Left lung (tissue), 4 donors: ENCODE measurements at regions not wholly inside any gene's neighbourhood (a gene's known extent, or its start where the extent isn't known, plus 50 kb on each side); places are given as distances from the start of the nearest gene placed in this dataset.
A peak's percentile ranks its signal among the peaks of the same experiment; 100 is the strongest.

Experiments used
- ATAC-seq: fragments of 200-7000 bp; cut with Tn5 transposase; one replicate; pipeline ENCODE4 v1.9.1; 2020; ENCODE audit warnings: moderate library complexity
- DNase-seq, 4 donors: peaks; one replicate each; pipeline ENCODE4 v3.0.0-alpha.2; 2013 to 2020
- H3K27ac ChIP-seq, 2 donors: fragments of 200-600 bp; sonication (generic) in 1 of 2; one replicate each; pipeline versions ENCODE4 v1.5.0 to v1.8.0; 2020 to 2021
- H3K27me3 ChIP-seq, 2 donors: fragments of 200-600 bp; sonication (generic) in 1 of 2; one replicate each; pipeline versions ENCODE4 v1.5.0 to v1.8.0; 2020 to 2021
- H3K36me3 ChIP-seq, 2 donors: fragments of 200-600 bp; sonication (generic) in 1 of 2; one replicate each; pipeline versions ENCODE4 v1.5.0 to v1.8.0; 2020 to 2021
- H3K4me1 ChIP-seq, 2 donors: fragments of 200-600 bp; one replicate each; pipeline ENCODE4 v1.8.0; 2021
- H3K4me3 ChIP-seq, 2 donors: fragments of 200-600 bp; sonication (generic) in 1 of 2; one replicate each; pipeline versions ENCODE4 v1.5.0 to v1.8.0; 2020 to 2021; ENCODE audit warnings: mild to moderate bottlenecking in 1 of 2
- H3K9me3 ChIP-seq, 2 donors: fragments of 200-600 bp; sonication (generic) in 1 of 2; one replicate each; pipeline versions ENCODE4 v1.5.0 to v1.8.0; 2020 to 2021
- intact Hi-C, 2 donors: fragments of 100-400 bp; cut with DNase I; formaldehyde crosslinking; loops; one replicate each; pipeline versions ENCODE4 v1.11.2 to v1.14.2; 2022
- TF ChIP-seq, protein P1 (sequence below), 2 donors: fragments of 200-600 bp; sonication (generic) in 1 of 2; IDR thresholded peaks; one replicate each; pipeline versions ENCODE4 v1.5.0 to v1.8.0; 2021; ENCODE audit warnings: antibody characterized with exemption in 2 of 2
- donor health status: DM: no; HTN: yes; CAD: no.
- donor health status: DM: no; HTN: no; CAD: no.

DNA sequence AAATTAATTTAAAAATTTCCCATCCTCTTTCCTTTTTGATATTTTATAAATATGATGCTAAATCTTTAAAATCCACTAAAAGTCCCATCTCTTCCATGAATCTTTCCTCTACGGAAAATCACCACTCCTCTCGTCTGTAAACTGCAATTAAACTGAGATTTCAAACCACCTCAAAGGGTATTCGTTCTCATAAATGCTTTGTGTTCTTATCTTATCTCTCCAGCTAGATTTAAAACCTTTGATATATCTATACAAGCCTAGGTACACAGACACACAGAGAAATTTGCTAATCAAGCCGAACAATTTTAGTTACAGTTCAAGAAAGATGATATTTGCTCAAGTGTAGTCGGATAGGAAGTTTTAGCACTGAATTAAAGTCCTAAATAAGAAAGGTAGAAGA, 214.6 kb upstream of the PRDM1 start:
- Histone ChIP-seq H3K27ac (no peak overlapping the region), H3K27me3 (no peaks in the 10 kb centered on the region), H3K36me3 (no peaks in the 10 kb centered on the region), H3K9me3 (no peaks in the 10 kb centered on the region), H3K4me3 (no peak overlapping the region), H3K4me1 (peaks cover 0 to 23% of the 10 kb centered on the region in 2 donors)
- ATAC-seq: no peak
- no peak for DNase-seq
- intact Hi-C loops: no loop called here
- TF ChIP-seq, protein P1, sequence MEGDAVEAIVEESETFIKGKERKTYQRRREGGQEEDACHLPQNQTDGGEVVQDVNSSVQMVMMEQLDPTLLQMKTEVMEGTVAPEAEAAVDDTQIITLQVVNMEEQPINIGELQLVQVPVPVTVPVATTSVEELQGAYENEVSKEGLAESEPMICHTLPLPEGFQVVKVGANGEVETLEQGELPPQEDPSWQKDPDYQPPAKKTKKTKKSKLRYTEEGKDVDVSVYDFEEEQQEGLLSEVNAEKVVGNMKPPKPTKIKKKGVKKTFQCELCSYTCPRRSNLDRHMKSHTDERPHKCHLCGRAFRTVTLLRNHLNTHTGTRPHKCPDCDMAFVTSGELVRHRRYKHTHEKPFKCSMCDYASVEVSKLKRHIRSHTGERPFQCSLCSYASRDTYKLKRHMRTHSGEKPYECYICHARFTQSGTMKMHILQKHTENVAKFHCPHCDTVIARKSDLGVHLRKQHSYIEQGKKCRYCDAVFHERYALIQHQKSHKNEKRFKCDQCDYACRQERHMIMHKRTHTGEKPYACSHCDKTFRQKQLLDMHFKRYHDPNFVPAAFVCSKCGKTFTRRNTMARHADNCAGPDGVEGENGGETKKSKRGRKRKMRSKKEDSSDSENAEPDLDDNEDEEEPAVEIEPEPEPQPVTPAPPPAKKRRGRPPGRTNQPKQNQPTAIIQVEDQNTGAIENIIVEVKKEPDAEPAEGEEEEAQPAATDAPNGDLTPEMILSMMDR (IDR thresholded peaks at IDR 0.05): no peak

DNA sequence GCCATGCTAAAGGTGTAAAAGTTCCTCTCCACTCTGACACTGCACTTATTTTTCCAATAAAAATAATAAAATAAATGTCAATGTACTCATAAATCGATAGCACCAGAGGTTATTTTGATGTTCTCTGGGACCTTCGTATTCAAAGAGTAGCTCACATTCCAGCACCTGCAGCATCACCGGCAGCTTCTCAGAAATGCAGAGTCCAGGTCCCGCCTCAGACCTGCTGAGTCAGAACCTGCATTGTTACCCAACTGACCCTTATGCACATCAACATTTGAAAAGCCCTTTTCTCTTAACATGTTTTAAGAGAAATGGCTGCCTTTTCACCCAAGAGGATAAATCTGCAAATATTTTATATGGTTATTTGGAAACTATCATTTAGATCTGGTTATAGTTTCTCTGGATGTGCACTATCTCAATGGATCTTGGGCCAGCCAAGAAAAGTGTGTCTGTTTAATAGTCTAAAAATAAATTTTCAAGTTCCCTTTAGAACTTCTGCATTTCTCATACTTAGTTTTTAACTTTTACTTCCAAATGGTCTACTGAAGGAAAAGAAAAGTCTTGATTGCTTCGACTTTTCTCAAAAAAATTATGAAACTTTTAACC, 216.2 kb upstream of the PRDM1 start:
- H3K36me3 ChIP-seq: no peaks in the 10 kb centered on the region
- ATAC-seq (no peak), DNase-seq (no peak)
- TF ChIP-seq, protein P1 (IDR thresholded peaks at IDR 0.05): no peak
- H3K27ac ChIP-seq: no peak overlapping the region
- H3K4me1 ChIP-seq: peaks cover 0 to 23% of the 10 kb centered on the region in 2 donors
- H3K27me3 ChIP-seq: no peaks in the 10 kb centered on the region
- intact Hi-C loops: no loop called here
- H3K4me3 ChIP-seq: no peak overlapping the region
- no peaks in the 10 kb centered on the region for H3K9me3 ChIP-seq

DNA sequence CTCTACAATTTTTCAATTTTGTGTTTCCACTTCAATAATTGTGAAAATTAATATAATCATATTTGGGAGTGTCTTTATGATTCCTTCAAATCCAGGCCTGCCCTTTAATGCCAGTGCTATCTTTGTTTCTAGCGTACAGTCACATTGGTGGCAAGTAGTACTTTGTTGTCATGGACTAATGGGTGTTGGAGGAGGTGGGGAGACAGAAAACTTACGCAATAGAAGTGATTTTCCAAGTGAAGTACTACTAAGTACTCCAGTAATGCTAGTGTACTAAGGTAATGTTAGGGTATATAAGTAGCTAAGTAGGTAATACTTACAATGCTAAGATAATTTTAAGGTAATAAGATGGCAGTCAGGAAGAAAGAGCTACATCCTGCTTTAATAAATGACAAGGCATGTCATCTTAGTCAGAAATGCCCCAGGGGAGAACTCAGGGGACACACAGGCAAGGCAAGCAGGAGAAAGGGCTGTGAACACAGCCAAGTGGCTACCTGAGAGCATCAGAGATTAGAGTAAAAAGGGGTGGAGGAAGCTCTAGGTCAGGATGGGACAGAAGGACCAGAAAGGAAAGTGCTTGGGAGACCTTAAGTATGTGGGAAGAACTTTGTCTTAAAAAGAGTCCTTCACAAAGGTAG, 217.2 kb upstream of the PRDM1 start:
- ATAC-seq: peak; percentile 59
- intact Hi-C loops: no loop called here
- H3K27me3 ChIP-seq: no peaks in the 10 kb centered on the region
- no peak overlapping the region for H3K4me3 ChIP-seq
- H3K9me3 ChIP-seq: no peaks in the 10 kb centered on the region
- no peak for DNase-seq
- H3K36me3 ChIP-seq: no peaks in the 10 kb centered on the region
- TF ChIP-seq, protein P1 (IDR thresholded peaks at IDR 0.05): no peak
- H3K4me1 ChIP-seq: peaks cover 0 to 23% of the 10 kb centered on the region in 2 donors
- no peak overlapping the region for H3K27ac ChIP-seq

DNA sequence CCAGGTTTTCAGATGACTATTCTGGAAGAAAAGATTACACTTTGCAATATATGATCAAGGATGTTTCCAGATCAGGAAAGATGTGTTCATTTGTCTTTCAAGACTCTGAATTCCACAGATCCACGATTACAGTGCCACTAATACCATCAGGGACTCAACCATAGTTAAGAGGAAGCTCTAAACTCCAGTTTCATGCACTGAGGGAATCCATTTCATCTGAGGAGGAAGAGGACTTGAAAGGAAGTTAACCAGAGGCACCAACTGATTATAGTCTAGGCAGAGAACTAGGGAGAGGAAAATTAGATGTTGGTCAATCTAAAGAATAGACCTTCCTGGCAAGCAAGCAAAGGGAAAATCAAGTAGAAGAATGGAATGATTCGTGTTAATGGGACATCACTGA, 218.3 kb upstream of the PRDM1 start:
- Histone ChIP-seq H3K36me3 (no peaks in the 10 kb centered on the region), H3K4me3 (no peak overlapping the region), H3K27me3 (no peaks in the 10 kb centered on the region), H3K9me3 (no peaks in the 10 kb centered on the region), H3K27ac (peak overlapping the region in 1 of 2 donors; percentile 10), H3K4me1 (peaks cover 0 to 23% of the 10 kb centered on the region in 2 donors)
- intact Hi-C loops: no loop called here
- ATAC-seq (no peak), DNase-seq (no peak)
- TF ChIP-seq, protein P1 (IDR thresholded peaks at IDR 0.05): no peak

DNA sequence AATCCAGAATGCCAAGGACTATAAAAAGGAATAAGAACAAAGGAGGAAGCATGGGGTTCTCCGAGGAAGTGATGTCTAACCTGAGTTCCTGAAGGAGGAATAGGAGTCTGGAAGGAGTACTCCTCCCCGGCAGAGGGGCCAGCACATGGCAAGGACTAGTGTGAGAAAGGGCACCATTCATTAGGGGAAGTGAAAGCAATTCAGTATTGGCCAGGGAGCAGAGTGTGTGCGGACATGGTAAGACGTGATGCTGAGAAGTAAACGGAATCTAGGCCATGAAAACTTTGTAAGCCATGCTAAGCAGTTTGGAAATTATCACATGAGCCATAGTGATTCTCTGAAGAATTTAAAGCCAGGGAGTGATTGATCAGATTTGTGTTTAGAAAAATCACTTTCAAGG, 218.9 kb upstream of the PRDM1 start:
- Histone ChIP-seq H3K27ac (peak overlapping the region in 1 of 2 donors; percentile 10), H3K4me1 (peaks cover 0 to 23% of the 10 kb centered on the region in 2 donors), H3K4me3 (no peak overlapping the region), H3K9me3 (no peaks in the 10 kb centered on the region), H3K36me3 (no peaks in the 10 kb centered on the region), H3K27me3 (no peaks in the 10 kb centered on the region)
- ATAC-seq (peak; percentile 68), DNase-seq (peak in 1 of 4 donors; percentile 12)
- intact Hi-C loops: no loop called here
- TF ChIP-seq, protein P1 (IDR thresholded peaks at IDR 0.05): no peak
